Adrenal gland (tissue), 9 donors: ENCODE measurements at regions not wholly inside any gene's neighbourhood (a gene's known extent, or its start where the extent isn't known, plus 50 kb on each side); places are given as distances from the start of the nearest gene placed in this dataset.
A peak's percentile ranks its signal among the peaks of the same experiment; 100 is the strongest.

Source experiments
- DNase-seq, 7 donors: peaks; one replicate each; pipeline ENCODE4 v3.0.0-alpha.2; 2019 to 2020
- H3K27ac ChIP-seq, 5 donors: fragments of 200-600 bp; sonication (generic) in 4 of 5; 1 replicate in 3 of 5; 2 replicates in 2 of 5; pipeline versions ENCODE4 v1.5.1 to v1.8.0; 2016 to 2020; ENCODE audit warnings: mild to moderate bottlenecking in 1 of 5
- H3K27me3 ChIP-seq: fragments of 200-600 bp; 2 replicates; pipeline ENCODE4 v1.8.0; 2021
- H3K36me3 ChIP-seq, 2 donors: fragments of 200-600 bp; replicated peaks in 1 of 2; 1 replicate in 1 of 2; 2 replicates in 1 of 2; pipeline versions ENCODE4 v1.5.1 to v1.8.0; 2018 to 2022
- H3K4me1 ChIP-seq, 2 donors: fragments of 200-600 bp; replicated peaks in 1 of 2; 1 replicate in 1 of 2; 2 replicates in 1 of 2; pipeline versions ENCODE4 v1.5.1 to v1.8.0; 2018 to 2021
- H3K4me3 ChIP-seq, 4 donors: fragments of 200-600 bp; sonication (generic) in 3 of 4; one replicate each; pipeline ENCODE4 v1.5.1; 2016 to 2018
- H3K9me3 ChIP-seq, 3 donors: fragments of 200-600 bp; sonication (generic) in 1 of 3; replicated peaks in 1 of 3; 1 replicate in 2 of 3; 2 replicates in 1 of 3; pipeline versions ENCODE4 v1.5.1 to v1.8.0; 2016 to 2021
- CTCF ChIP-seq, 6 experiments: fragments of 450-650 bp in 4 of 6; fragments of 200-600 bp in 2 of 6; sonication (generic) in 1 of 6; IDR thresholded peaks; 1 replicate in 5 of 6; 2 replicates in 1 of 6; pipeline versions ENCODE4 v1.5.1 to v1.8.0; 2016 to 2021; ENCODE audit warnings: antibody characterized with exemption in 6 of 6, mild to moderate bottlenecking in 2 of 6, moderate library complexity in 1 of 6
- POLR2A ChIP-seq, 2 donors: fragments of 450-650 bp; IDR thresholded peaks; one replicate each; pipeline ENCODE4 v1.6.1; 2017; ENCODE audit warnings: antibody characterized with exemption in 2 of 2, mild to moderate bottlenecking in 2 of 2, moderate library complexity in 1 of 2
- WGBS, 4 donors: extraction: QIAGEN DNeasy Blood & Tissue Kit in 2 of 4; methylation state at CpG; one replicate each; pipeline versions ENCODE4 v1.1.5 to v1.1.7; 2013 to 2017; 5-methylcytosine and 5-hydroxymethylcytosine counted together
- intact Hi-C, 2 donors: fragments of 100-400 bp; cut with DNase I; formaldehyde crosslinking; loops; one replicate each; pipeline versions ENCODE4 v1.14.1 to v1.15.0; 2022 to 2023
- donor health status: healthy with polysubstance abuse.
- donor health status: Bipolar disorder and iron deficiency.
- donor health status: DM: yes; HTN: yes; CAD: no.
- donor health status: DM: no; HTN: no; CAD: no.
- donor health status: DM: no; HTN: no; CAD: no.

GRCh38 chr1:29811727-29812407 lies 575.5 kb downstream of the PTPRU start:
- WGBS, 4 donors = 75 to 86% (median 83%) methylated on average over 5 to 10 of the region's 10 CpGs
- H3K9me3 ChIP-seq = no peaks in the 10 kb centered on the region
- H3K27ac ChIP-seq = no peak overlapping the region
- intact Hi-C loops = no loop called here
- TF ChIP-seq POLR2A (IDR thresholded peaks at IDR 0.05) (no peak), CTCF (IDR thresholded peaks at IDR 0.05) (no peak)
- no peaks in the 10 kb centered on the region for H3K4me1 ChIP-seq
- H3K4me3 ChIP-seq = no peak overlapping the region
- peak in 1 of 7 donors; percentile 17 for DNase-seq
- H3K27me3 ChIP-seq = no peaks in the 10 kb centered on the region
- no peaks in the 10 kb centered on the region for H3K36me3 ChIP-seq

GRCh38 chr1:29811247-29811646 lies 574.9 kb downstream of the PTPRU start:
- TF ChIP-seq POLR2A (IDR thresholded peaks at IDR 0.05) (no peak), CTCF (IDR thresholded peaks at IDR 0.05) (no peak)
- Histone ChIP-seq H3K27me3 (no peaks in the 10 kb centered on the region), H3K36me3 (no peaks in the 10 kb centered on the region), H3K4me1 (no peaks in the 10 kb centered on the region), H3K9me3 (no peaks in the 10 kb centered on the region), H3K27ac (no peak overlapping the region), H3K4me3 (no peak overlapping the region)
- DNase-seq = peak in 1 of 7 donors; percentile 42
- 73 to 83% (median 76%) methylated on average over 7 of the region's 7 CpGs for WGBS, 4 donors
- intact Hi-C loops = no loop called here

GRCh38 chr1:29810121-29811120 lies 574.1 kb downstream of the PTPRU start:
- DNase-seq = peak in 1 of 7 donors; percentile 25

More at GRCh38 chr1:29810121-29811120, 574.1 kb downstream of the PTPRU start:
- 85 to 91% (median 88%) methylated on average over 14 to 22 of the region's 22 CpGs for WGBS, 4 donors
- intact Hi-C loops = no loop called here
- TF ChIP-seq POLR2A (IDR thresholded peaks at IDR 0.05) (no peak), CTCF (IDR thresholded peaks at IDR 0.05) (no peak)
- Histone ChIP-seq H3K4me3 (no peak overlapping the region), H3K27me3 (no peaks in the 10 kb centered on the region), H3K27ac (no peak overlapping the region), H3K36me3 (no peaks in the 10 kb centered on the region), H3K9me3 (no peaks in the 10 kb centered on the region), H3K4me1 (no peaks in the 10 kb centered on the region)
